Tibial artery (tissue), 4 donors: ENCODE measurements at regions not wholly inside any gene's neighbourhood (a gene's known extent, or its start where the extent isn't known, plus 50 kb on each side); places are given as distances from the start of the nearest gene placed in this dataset.
A peak's percentile ranks its signal among the peaks of the same experiment; 100 is the strongest.

Experiments
- DNase-seq, 2 donors: peaks; one replicate each; pipeline ENCODE4 v3.0.0-alpha.2; 2019
- H3K27ac ChIP-seq, 2 donors: fragments of 200-600 bp; sonication (generic) in 1 of 2; 1 replicate in 1 of 2; 2 replicates in 1 of 2; pipeline ENCODE4 v1.5.1; 2018 to 2019; ENCODE audit warnings: mild to moderate bottlenecking in 1 of 2
- H3K27me3 ChIP-seq, 2 donors: fragments of 200-600 bp; sonication (generic) in 1 of 2; one replicate each; pipeline versions ENCODE4 v1.5.1 to v1.6.0; 2016 to 2019
- H3K36me3 ChIP-seq, 3 donors: fragments of 200-600 bp; sonication (generic) in 2 of 3; one replicate each; pipeline ENCODE4 v1.5.1; 2016 to 2019; ENCODE audit warnings: mild to moderate bottlenecking in 2 of 3
- H3K4me1 ChIP-seq, 4 donors: fragments of 200-600 bp; sonication (generic) in 2 of 4; 1 replicate in 3 of 4; 2 replicates in 1 of 4; pipeline ENCODE4 v1.5.1; 2016 to 2019
- H3K4me3 ChIP-seq, 2 donors: fragments of 200-600 bp; sonication (generic) in 1 of 2; 1 replicate in 1 of 2; 2 replicates in 1 of 2; pipeline ENCODE4 v1.5.1; 2018 to 2019; ENCODE audit warnings: mild to moderate bottlenecking in 2 of 2
- H3K9me3 ChIP-seq, 3 donors: fragments of 200-600 bp; sonication (generic) in 1 of 3; one replicate each; pipeline ENCODE4 v1.5.1; 2016 to 2019
- CTCF ChIP-seq, 2 experiments: fragments of 200-600 bp in 1 of 2; fragments of 450-650 bp in 1 of 2; IDR thresholded peaks; one replicate each; pipeline ENCODE4 v1.5.1; 2017 to 2019; ENCODE audit warnings: antibody characterized with exemption in 2 of 2, mild to moderate bottlenecking in 1 of 2, moderate library complexity in 1 of 2
- intact Hi-C: fragments of 100-400 bp; cut with DNase I; formaldehyde crosslinking; loops from one replicate; pipeline ENCODE4 v1.15.0; 2023; ENCODE audit warnings: low total_unique reads

GRCh38 chr22:48161298-48161697, 1398.8 kb downstream of the TBC1D22A start:
- Histone ChIP-seq H3K4me1 (no peaks in the 10 kb centered on the region), H3K36me3 (no peaks in the 10 kb centered on the region), H3K27ac (no peak overlapping the region), H3K4me3 (no peak overlapping the region), H3K9me3 (peaks cover 0 to 5% (median 0%) of the 10 kb centered on the region in 3 donors), H3K27me3 (no peaks in the 10 kb centered on the region)
- intact Hi-C loops: no loop called here
- DNase-seq: peak in 1 of 2 donors; percentile 10
- no peak for TF ChIP-seq CTCF (IDR thresholded peaks at IDR 0.05)

- Histone ChIP-seq H3K4me3 (no peak overlapping the region), H3K4me1 (no peaks in the 10 kb centered on the region), H3K27ac (no peak overlapping the region), H3K36me3 (no peaks in the 10 kb centered on the region), H3K27me3 (no peaks in the 10 kb centered on the region), H3K9me3 (peaks cover 0 to 5% (median 0%) of the 10 kb centered on the region in 3 donors)
- intact Hi-C loops: no loop called here
- DNase-seq: peak in 1 of 2 donors; percentile 15
- TF ChIP-seq CTCF (IDR thresholded peaks at IDR 0.05): no peak
Observed at GRCh38 chr22:48157676-48158075, 1395.2 kb downstream of the TBC1D22A start.

GRCh38 chr22:48156603-48157355, 1394.3 kb downstream of the TBC1D22A start:
- Histone ChIP-seq H3K4me1 (no peaks in the 10 kb centered on the region), H3K4me3 (no peak overlapping the region), H3K36me3 (no peaks in the 10 kb centered on the region), H3K27ac (no peak overlapping the region), H3K9me3 (peaks cover 0 to 5% (median 0%) of the 10 kb centered on the region in 3 donors), H3K27me3 (no peaks in the 10 kb centered on the region)
- TF ChIP-seq CTCF (IDR thresholded peaks at IDR 0.05): no peak
- DNase-seq: peak in 1 of 2 donors; percentile 50
- intact Hi-C loops: no loop called here

- H3K36me3 ChIP-seq: no peaks in the 10 kb centered on the region
- H3K4me1 ChIP-seq: no peaks in the 10 kb centered on the region
- intact Hi-C loops: no loop called here
- H3K9me3 ChIP-seq: peaks cover 0 to 5% (median 0%) of the 10 kb centered on the region in 3 donors
- DNase-seq: peak in 1 of 2 donors; percentile 25
- no peak overlapping the region for H3K4me3 ChIP-seq
- H3K27me3 ChIP-seq: no peaks in the 10 kb centered on the region
- no peak for TF ChIP-seq CTCF (IDR thresholded peaks at IDR 0.05)
- no peak overlapping the region for H3K27ac ChIP-seq
Observed at GRCh38 chr22:48155446-48155845, 1393.0 kb downstream of the TBC1D22A start.

- no peak for TF ChIP-seq CTCF (IDR thresholded peaks at IDR 0.05)
- no peaks in the 10 kb centered on the region for H3K4me1 ChIP-seq
- H3K27me3 ChIP-seq: no peaks in the 10 kb centered on the region
- H3K4me3 ChIP-seq: no peak overlapping the region
- intact Hi-C loops: no loop called here
- peak in 1 of 2 donors; percentile 42 for DNase-seq
- H3K27ac ChIP-seq: no peak overlapping the region
- peaks cover 0 to 5% (median 0%) of the 10 kb centered on the region in 3 donors for H3K9me3 ChIP-seq
- no peaks in the 10 kb centered on the region for H3K36me3 ChIP-seq
Observed at GRCh38 chr22:48154943-48155240, 1392.4 kb downstream of the TBC1D22A start.
